ENCODE measurements at regions not wholly inside any gene's neighbourhood (a gene's known extent, or its start where the extent isn't known, plus 50 kb on each side); places are given as distances from the start of the nearest gene placed in this dataset.
"Not testable (repeated sequence)": the region's sequence is repeated elsewhere in the genome, so short reads cannot be mapped to it uniquely, and the experiment has no call there.

DNA sequence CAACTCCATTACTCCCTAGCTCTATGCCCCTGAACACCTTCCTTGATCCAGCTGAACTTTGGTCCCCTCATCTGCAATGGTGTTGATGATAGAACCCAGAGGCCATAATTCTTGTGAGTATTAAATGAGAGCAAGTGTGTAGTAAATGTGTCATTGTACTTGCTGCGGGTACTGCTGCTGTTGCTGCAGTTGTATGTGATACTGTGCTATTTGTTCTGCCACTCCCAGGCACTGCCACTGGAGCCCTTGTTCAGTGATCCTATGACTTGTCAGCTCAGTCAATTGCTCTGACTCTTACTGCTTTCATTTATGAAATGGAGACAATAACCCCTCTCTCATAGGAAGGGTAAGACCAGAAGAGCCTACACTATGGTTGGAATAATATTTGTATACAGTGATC lies 136.9 kb upstream of the PLGLB2 start:
- DNase-seq (ENCODE audit: low spot score), result not testable (repeated sequence)

GRCh38 chr2:87611416-87611815 lies 136.5 kb upstream of the PLGLB2 start:
- DNase-seq (ENCODE audit: low spot score), result not testable (repeated sequence)

DNA sequence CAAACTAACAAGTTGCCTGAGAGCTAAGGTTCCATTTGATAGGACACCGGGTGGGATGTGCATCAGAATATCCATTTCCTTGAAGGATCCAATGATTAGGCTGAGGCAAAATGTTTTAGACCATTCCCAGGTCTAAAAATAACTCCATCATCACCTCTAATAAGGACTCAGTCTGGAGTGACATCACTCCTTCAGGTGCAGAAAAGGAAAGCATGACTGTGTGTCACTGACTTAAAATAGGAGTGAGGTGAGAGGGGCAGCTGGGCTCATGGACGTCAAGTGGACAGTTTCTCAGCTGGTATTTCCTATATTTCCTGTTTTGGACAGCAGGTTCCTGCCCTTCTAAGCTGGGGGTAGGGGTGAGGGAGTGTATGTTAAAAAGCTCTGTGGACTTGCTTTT lies 135.9 kb upstream of the PLGLB2 start:
- not testable (repeated sequence) for DNase-seq (ENCODE audit: low spot score)

GRCh38 chr2:87614829-87615434 lies 133.0 kb upstream of the PLGLB2 start:
- not testable (repeated sequence) for DNase-seq (ENCODE audit: low spot score)

- DNase-seq (ENCODE audit: low spot score), result not testable (repeated sequence)
Observed at GRCh38 chr2:87619121-87619520, 128.8 kb upstream of the PLGLB2 start.

DNA sequence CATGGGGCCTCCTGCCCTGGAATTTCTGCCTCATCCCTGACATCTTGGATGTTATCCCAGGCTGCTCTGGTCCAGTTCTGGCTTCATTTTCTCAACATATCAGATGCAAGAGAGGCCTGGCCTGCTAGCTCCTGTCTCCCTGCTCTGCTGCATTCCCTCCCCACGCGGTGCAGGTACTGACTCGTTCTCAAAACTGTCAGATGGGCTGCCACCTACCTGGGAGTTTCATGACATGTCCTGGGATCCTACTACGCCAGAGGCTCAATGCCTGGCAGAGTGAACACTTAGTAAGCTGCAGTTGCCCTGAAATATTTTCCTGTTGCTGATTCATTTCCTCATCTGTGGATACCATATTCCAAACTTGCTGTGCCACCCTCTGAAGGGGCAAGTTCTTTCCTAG lies 126.7 kb upstream of the PLGLB2 start:
- DNase-seq (ENCODE audit: low spot score), result not testable (repeated sequence)

DNA sequence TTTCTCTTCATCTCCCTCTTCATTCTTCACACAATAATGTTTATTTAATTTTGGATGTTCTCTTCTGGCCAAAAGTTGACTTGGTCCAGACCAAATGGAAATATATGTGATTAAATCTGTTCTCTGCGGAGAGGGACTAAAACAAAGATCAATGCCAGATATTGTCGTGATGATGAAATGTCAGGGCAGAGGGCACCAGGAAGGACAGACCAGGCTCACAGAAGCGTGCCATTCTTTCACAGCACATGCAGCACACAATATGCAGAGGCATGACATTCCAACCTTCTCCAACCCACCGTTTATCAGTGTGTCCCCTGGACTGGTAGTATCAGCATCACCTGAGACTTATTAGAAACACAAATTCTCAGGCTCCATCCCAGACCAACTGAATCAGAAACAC lies 125.2 kb upstream of the PLGLB2 start:
- DNase-seq (ENCODE audit: low spot score), result not testable (repeated sequence)

- peak; percentile 5 for DNase-seq (ENCODE audit: low spot score)
Observed at GRCh38 chr2:87629491-87630458, 118.1 kb upstream of the PLGLB2 start.

GRCh38 chr2:87630892-87631291 lies 117.0 kb upstream of the PLGLB2 start:
- not testable (repeated sequence) for DNase-seq (ENCODE audit: low spot score)

- not testable (repeated sequence) for DNase-seq (ENCODE audit: low spot score)
Observed at GRCh38 chr2:87631402-87631801, 116.5 kb upstream of the PLGLB2 start.

DNA sequence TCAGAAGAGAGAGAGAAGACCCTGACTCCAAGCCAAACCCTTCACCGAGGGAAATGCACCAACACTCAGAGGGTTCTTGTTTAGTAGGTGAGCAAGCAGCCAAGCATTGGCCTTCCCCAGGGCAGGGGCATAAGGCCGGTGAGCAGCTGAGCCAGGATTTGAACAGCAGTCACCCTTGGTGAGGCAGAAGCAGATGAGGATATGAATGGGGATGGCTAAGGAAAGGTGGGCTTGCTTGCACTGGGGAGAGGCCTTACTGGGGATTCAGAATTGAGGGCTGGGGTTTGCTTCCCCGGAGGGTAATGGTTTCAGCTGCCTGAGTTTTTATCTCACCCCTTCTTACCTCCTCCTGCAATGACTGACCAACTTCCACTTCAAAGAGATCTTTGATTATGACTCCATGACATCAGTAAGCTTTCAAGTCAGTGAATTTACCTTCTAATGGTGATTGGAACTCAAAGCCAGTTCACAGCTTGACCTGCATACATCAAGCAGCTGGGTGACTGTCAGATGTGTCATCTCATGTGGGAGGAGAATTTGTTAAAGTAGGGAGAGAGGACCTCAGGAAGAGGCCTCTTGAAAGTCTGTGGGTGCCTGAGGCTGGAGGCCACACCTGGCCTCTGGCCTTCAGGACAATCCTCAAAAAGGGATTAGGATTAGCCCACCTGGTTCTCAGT lies 114.5 kb upstream of the PLGLB2 start:
- DNase-seq (ENCODE audit: low spot score), result not testable (repeated sequence)

- DNase-seq (ENCODE audit: low spot score), result not testable (repeated sequence)
Observed at GRCh38 chr2:87634106-87634505, 113.8 kb upstream of the PLGLB2 start.

DNA sequence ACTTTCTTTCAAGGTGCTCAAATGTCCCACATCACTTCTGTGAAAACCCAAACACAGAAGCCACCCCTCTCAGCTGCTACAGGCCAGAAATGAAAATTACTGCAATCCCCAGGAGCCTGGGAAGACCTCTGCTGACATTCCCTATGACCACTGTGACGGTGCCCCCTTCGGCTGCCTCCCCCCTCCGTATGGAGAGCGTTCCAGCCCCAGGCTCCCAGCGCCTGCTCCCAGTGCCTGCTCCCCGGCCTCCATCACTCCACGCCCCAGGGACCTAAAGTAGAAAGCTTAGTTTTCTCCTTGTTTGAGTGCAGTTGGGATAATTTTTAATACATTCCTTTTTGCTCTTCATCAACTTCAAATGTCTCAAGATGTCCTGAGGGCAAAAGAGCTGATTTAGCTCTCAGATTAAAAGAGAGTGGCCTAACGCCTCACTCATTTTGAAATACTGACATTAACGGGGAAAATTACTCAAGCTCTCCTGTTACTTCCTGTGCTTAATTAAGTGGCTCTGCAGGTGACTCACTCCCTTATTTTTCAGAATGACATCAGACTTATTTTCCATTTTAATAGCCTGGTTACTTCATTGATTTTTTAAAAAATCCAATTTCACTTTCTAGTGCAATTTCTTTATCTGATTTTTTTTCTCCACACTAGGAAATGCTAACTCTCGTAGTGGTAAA lies 112.8 kb upstream of the PLGLB2 start:
- not testable (repeated sequence) for DNase-seq (ENCODE audit: low spot score)

- DNase-seq (ENCODE audit: low spot score), result not testable (repeated sequence)
Observed at GRCh38 chr2:87636246-87636645, 111.6 kb upstream of the PLGLB2 start.

DNA sequence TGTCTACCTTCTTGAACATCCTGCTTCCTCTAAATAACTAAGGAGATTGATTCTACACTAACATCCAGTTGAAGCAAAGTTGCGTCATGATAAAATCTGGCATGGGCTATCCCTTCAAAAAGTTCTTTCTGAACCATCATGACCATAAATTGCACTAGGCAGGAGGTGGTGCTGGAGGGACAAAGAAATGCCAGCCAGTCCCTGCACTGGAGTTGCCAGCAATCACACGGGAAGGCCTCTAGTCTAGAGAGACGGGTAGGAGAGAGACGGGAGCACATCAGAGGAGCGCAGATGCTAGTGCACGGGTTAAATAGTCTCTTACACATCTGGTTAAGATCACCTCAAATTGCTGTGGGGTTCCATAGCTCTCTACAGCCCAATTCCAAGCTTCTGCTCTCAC lies 111.2 kb upstream of the PLGLB2 start:
- not testable (repeated sequence) for DNase-seq (ENCODE audit: low spot score)

GRCh38 chr2:87637249-87637990 lies 110.5 kb upstream of the PLGLB2 start:
- DNase-seq (ENCODE audit: low spot score), result not testable (repeated sequence)

DNA sequence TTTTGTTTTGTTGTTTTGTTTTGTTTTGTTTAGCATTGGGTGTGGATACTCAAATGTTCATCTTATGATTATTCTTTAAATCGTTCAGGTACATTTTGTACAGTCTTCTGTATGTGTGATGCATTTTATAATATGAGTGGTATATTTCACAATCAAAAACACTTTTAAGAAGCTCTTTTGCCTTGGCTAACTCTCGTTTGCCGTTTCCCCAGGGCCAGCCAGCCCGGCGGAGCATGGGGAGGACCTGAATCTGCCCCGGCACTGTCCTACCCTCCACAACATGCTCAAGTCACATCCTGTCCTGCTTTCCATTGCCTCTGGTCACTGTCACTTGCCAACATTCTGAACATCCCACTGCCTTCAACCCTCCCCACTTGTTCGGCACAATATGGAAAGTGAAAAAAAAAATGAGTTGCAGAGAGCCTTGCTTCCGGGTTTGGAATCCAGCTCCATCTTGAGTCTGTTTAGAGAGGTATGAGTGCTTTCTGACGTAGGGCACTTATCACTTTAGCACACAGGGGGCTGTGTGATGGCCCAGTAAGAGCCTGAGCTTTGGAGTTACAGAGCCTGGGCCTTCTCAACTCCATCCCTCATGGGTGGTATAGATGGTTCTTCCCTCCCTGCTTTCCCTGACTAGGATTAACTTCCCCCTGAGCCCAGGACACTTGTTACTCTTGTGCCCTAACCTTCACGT lies 109.6 kb upstream of the PLGLB2 start:
- DNase-seq (ENCODE audit: low spot score), result not testable (repeated sequence)

DNA sequence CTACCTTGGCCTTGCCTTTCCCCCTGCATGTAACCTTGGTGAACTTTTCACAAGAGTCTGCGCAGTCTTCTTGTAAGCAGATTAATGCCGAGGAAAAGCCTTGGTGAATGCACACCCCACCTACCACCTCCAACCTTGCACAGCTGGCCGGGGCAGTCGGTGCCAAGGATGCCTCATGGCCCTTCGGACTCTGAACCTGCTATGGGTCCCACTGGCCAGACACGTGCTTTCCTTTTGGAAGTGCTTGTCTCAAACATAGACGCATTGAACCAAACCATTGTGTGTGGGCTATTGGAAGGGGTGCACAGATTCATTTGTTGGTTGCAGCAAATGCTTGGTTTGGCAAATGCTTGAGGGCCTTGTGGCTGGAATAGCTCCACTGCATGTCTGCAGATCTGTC lies 109.0 kb upstream of the PLGLB2 start:
- DNase-seq (ENCODE audit: low spot score), result not testable (repeated sequence)

- not testable (repeated sequence) for DNase-seq (ENCODE audit: low spot score)
Observed at GRCh38 chr2:87639801-87640440, 108.0 kb upstream of the PLGLB2 start.

DNA sequence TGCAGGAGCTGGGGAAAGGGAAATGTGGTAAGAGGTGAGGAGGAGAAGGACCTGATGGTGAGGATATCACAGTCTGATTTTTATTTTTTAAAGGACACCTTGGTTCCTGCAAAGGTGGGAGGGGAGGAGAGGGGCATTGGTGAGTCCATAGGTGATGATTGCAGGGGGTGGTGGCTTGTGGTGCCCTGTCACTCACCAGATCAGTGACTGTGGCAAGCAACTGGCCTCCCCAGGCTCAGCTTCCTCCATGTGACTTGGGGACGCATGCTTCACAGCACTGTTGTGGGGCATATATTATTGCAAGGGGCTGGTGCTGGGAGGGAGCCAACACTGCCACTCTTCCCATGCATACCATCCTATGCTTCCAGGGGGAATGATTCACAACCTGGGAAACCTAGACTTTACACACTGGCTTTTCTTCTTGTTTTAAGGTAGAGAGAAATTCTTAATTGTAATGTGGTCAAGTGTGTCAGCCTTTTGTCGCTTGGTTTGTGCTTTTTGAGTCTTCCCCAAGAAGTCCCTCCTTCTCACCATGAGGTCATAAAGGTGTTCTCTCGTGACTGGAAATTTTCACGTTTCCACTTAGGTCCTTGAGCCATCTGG lies 106.8 kb upstream of the PLGLB2 start:
- DNase-seq (ENCODE audit: low spot score), result not testable (repeated sequence)

Data from kidney capillary endothelial cell (primary cell).